ENCODE measurements at regions not wholly inside any gene's neighbourhood (a gene's known extent, or its start where the extent isn't known, plus 50 kb on each side); places are given as distances from the start of the nearest gene placed in this dataset.
"Not testable (repeated sequence)": the region's sequence is repeated elsewhere in the genome, so short reads cannot be mapped to it uniquely, and the experiment has no call there.

GRCh38 chr5:125222597-125223240, 476.3 kb upstream of the ZNF608 start:
- DNase-seq = no peak

GRCh38 chr5:125225424-125225823, 479.0 kb upstream of the ZNF608 start:
- no peak for DNase-seq

- no peak for DNase-seq
These were observed 480.4 kb upstream of the ZNF608 start for GRCh38 chr5:125226825-125227224.

- DNase-seq = peak; percentile 12
These were observed 481.1 kb upstream of the ZNF608 start for GRCh38 chr5:125227333-125228095.

- DNase-seq = no peak
These were observed 482.1 kb upstream of the ZNF608 start for GRCh38 chr5:125228363-125229070.

GRCh38 chr5:125229556-125229955, 483.1 kb upstream of the ZNF608 start:
- no peak for DNase-seq

- peak; percentile 97 for DNase-seq
These were observed 486.4 kb upstream of the ZNF608 start for GRCh38 chr5:125232779-125233230.

GRCh38 chr5:125233944-125234343, 487.5 kb upstream of the ZNF608 start:
- DNase-seq = no peak

GRCh38 chr5:125236007-125236406, 489.6 kb upstream of the ZNF608 start:
- DNase-seq = no peak

- DNase-seq = no peak
These were observed 490.5 kb upstream of the ZNF608 start for GRCh38 chr5:125236981-125237380.

- DNase-seq = no peak
These were observed 498.1 kb upstream of the ZNF608 start for GRCh38 chr5:125244531-125244930.

GRCh38 chr5:125245216-125245615, 498.8 kb upstream of the ZNF608 start:
- no peak for DNase-seq

- peak; percentile 10 for DNase-seq
These were observed 503.0 kb upstream of the ZNF608 start for GRCh38 chr5:125249400-125249799.

GRCh38 chr5:125251703-125252102, 505.3 kb upstream of the ZNF608 start:
- DNase-seq = no peak

GRCh38 chr5:125253634-125254033, 507.2 kb upstream of the ZNF608 start:
- DNase-seq = not testable (repeated sequence)

- DNase-seq = no peak
These were observed 507.8 kb upstream of the ZNF608 start for GRCh38 chr5:125254267-125254666.

GRCh38 chr5:125256296-125256695, 509.9 kb upstream of the ZNF608 start:
- no peak for DNase-seq

GRCh38 chr5:125257057-125257972, 510.9 kb upstream of the ZNF608 start:
- peak; percentile 38 for DNase-seq

- no peak for DNase-seq
These were observed 511.6 kb upstream of the ZNF608 start for GRCh38 chr5:125257997-125258396.

- no peak for DNase-seq
These were observed 512.2 kb upstream of the ZNF608 start for GRCh38 chr5:125258615-125259014.

GRCh38 chr5:125261505-125262250, 515.2 kb upstream of the ZNF608 start:
- DNase-seq = no peak

GRCh38 chr5:125262782-125263181, 516.3 kb upstream of the ZNF608 start:
- DNase-seq = no peak

All from fibroblast of upper back skin (primary cell).